ENCODE measurements at regions not wholly inside any gene's neighbourhood (a gene's known extent, or its start where the extent isn't known, plus 50 kb on each side); places are given as distances from the start of the nearest gene placed in this dataset.

DNA sequence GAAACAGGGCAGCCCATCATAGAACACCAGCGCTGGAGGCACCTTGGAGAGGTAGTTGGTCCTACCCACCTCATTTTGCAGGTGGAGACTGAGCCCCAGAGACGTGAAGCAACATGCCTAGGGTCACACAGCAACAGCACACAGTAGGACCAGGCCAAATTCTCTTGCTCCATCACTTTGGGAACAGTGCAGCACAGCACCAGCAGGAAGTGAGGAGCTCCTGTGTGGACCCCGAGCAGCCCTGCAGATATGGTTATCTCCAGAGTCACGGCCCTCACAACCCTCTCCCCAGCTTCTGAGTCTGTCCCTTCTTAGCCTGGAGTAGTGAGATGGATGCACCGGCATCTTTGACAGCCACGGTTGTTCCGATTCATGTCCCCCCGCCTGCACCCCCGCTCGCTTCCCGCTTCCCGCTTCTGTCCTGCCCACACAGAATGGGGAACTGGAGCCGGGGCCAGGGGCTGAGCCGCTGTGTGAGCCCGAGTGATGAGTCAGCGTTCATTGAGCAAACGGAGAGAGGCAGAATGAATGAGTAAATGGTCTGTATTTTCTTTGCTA, 72.6 kb upstream of the DUSP22 start:
- CTCF ChIA-PET, result interaction anchor here (1.5 kb wide), 1 partner anchor 16 kb away, joined by 4 read pairs; no protein-coding TSS in a partner anchor
- H3K79me2 ChIP-seq (ENCODE audit: insufficient read depth), result no peaks in the 10 kb centered on the region
- POLR2A ChIA-PET, result no interaction called here

DNA sequence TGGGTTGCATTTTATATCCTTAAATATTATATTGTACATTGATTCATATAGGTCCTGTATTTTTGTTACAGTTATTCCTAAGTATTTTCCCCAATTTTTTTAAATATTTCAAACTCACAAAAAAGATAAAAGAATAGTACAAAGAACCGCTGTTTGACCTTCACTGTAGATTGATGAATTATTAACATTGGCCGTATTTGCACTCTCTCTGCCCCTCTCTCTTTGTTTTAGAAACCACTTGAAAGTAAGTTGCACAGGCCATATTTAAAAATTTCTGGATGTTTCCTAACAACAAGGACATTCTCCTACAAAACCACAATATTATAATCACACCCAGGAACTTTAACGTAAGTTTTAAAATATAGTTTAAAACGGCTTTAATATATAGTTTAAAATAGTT, 72.0 kb upstream of the DUSP22 start:
- Histone ChIP-seq H3F3A (replicated peaks; ENCODE audit: insufficient read depth) (peaks cover 8% of the 10 kb centered on the region), H3K9ac (no peak overlapping the region), H3K9me2 (no peaks in the 10 kb centered on the region), H3K79me2 (ENCODE audit: insufficient read depth) (no peaks in the 10 kb centered on the region), H4K20me1 (ENCODE audit: insufficient read depth) (no peaks in the 10 kb centered on the region), H2AFZ (ENCODE audit: low read depth) (no peak overlapping the region), H3K9me3 (no peaks in the 10 kb centered on the region), H3K4me2 (peak overlapping the region; percentile 69), H3K4me1 (ENCODE audit: control insufficient read depth in 1 of 2, insufficient read depth in 2 of 2, low read depth in 1 of 2, low read length in 1 of 2) (0 out of 4 replicates have a peak, but pooled peaks cover 0 to 5% of the 10 kb centered on the region in 2 experiments), H3K36me3 (replicated peaks in 1 of 2; ENCODE audit: control insufficient read depth in 1 of 2, insufficient read depth in 2 of 2, low read length in 1 of 2) (no peaks in the 10 kb centered on the region), H3K27me3 (ENCODE audit: insufficient read depth) (peaks cover 36% of the 10 kb centered on the region; the same call in 1 of the 2 replicates), H3K27ac (ENCODE audit: low read depth in 2 of 2, low read length in 1 of 2) (no peak overlapping the region), H3K4me3 (ENCODE audit: low read depth in 2 of 2, low read length in 1 of 2) (no peak overlapping the region)
- 21% methylated on average over 4 of the region's 4 CpGs for WGBS (ENCODE audit: low lambda C conversion rate)
- DNase-seq, result no peak
- ChIA-PET CTCF (interaction anchor here (0.6 to 1.3 kb wide), 3 partner anchors 8 to 306 kb away, joined by 3 to 4 read pairs (median 3); no protein-coding TSS in a partner anchor), POLR2A (no interaction called here)
- TF ChIP-seq EZH2phosphoT487 (IDR thresholded peaks at IDR 0.05; ENCODE audit: borderline replicate concordance, low read depth), result no peak
- no peak for TF ChIP-seq TAF1 (IDR thresholded peaks at IDR 0.05; ENCODE audit: borderline replicate concordance, low read depth, low read length)

More for the DNA sequence above, 72.6 kb upstream of the DUSP22 start:
- Histone ChIP-seq H2AFZ (ENCODE audit: low read depth) (no peak overlapping the region), H3K4me2 (peak overlapping the region; percentile 67), H3F3A (replicated peaks; ENCODE audit: insufficient read depth) (peaks cover 8% of the 10 kb centered on the region), H3K9me2 (no peaks in the 10 kb centered on the region), H3K4me1 (ENCODE audit: control insufficient read depth in 1 of 2, insufficient read depth in 2 of 2, low read depth in 1 of 2, low read length in 1 of 2) (0 out of 4 replicates have a peak, but pooled peaks cover 0 to 5% of the 10 kb centered on the region in 2 experiments), H3K27ac (ENCODE audit: low read depth in 2 of 2, low read length in 1 of 2) (no peak overlapping the region), H3K9ac (no peak overlapping the region), H3K4me3 (ENCODE audit: low read depth in 2 of 2, low read length in 1 of 2) (no peak overlapping the region), H3K36me3 (replicated peaks in 1 of 2; ENCODE audit: control insufficient read depth in 1 of 2, insufficient read depth in 2 of 2, low read length in 1 of 2) (no peaks in the 10 kb centered on the region), H3K27me3 (ENCODE audit: insufficient read depth) (peaks cover 30% of the 10 kb centered on the region; the same call in 1 of the 2 replicates), H4K20me1 (ENCODE audit: insufficient read depth) (no peaks in the 10 kb centered on the region), H3K9me3 (no peaks in the 10 kb centered on the region)
- no peak for DNase-seq
- 4% methylated on average over 16 of the region's 17 CpGs for WGBS (ENCODE audit: low lambda C conversion rate)
- TF ChIP-seq, protein P1, sequence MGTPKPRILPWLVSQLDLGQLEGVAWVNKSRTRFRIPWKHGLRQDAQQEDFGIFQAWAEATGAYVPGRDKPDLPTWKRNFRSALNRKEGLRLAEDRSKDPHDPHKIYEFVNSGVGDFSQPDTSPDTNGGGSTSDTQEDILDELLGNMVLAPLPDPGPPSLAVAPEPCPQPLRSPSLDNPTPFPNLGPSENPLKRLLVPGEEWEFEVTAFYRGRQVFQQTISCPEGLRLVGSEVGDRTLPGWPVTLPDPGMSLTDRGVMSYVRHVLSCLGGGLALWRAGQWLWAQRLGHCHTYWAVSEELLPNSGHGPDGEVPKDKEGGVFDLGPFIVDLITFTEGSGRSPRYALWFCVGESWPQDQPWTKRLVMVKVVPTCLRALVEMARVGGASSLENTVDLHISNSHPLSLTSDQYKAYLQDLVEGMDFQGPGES (IDR thresholded peaks at IDR 0.05; ENCODE audit: low read depth, low read length), result no peak
- TF ChIP-seq FOXJ3 (CRISPR knock-in tag; IDR thresholded peaks at IDR 0.05) (no peak), FOSL2 (IDR thresholded peaks at IDR 0.05; ENCODE audit: borderline replicate concordance, low read depth) (peak; percentile 62; the same call in 1 of the 2 replicates), RXRA (IDR thresholded peaks at IDR 0.05; ENCODE audit: borderline replicate concordance, low read depth) (no peak), JUND (IDR thresholded peaks at IDR 0.05) (peak; percentile 25; the same call in 1 of the 2 replicates), YY1 (IDR thresholded peaks at IDR 0.05; ENCODE audit: low read depth) (no peak), RCOR1 (IDR thresholded peaks at IDR 0.05; ENCODE audit: low read length) (no peak), ELF1 (IDR thresholded peaks at IDR 0.05) (no peak)
- TF ChIP-seq, protein P2, sequence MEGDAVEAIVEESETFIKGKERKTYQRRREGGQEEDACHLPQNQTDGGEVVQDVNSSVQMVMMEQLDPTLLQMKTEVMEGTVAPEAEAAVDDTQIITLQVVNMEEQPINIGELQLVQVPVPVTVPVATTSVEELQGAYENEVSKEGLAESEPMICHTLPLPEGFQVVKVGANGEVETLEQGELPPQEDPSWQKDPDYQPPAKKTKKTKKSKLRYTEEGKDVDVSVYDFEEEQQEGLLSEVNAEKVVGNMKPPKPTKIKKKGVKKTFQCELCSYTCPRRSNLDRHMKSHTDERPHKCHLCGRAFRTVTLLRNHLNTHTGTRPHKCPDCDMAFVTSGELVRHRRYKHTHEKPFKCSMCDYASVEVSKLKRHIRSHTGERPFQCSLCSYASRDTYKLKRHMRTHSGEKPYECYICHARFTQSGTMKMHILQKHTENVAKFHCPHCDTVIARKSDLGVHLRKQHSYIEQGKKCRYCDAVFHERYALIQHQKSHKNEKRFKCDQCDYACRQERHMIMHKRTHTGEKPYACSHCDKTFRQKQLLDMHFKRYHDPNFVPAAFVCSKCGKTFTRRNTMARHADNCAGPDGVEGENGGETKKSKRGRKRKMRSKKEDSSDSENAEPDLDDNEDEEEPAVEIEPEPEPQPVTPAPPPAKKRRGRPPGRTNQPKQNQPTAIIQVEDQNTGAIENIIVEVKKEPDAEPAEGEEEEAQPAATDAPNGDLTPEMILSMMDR (IDR thresholded peaks at IDR 0.05), result no peak

Data from SK-N-SH (cell line).